Left lung (tissue), 4 donors: ENCODE measurements at regions not wholly inside any gene's neighbourhood (a gene's known extent, or its start where the extent isn't known, plus 50 kb on each side); places are given as distances from the start of the nearest gene placed in this dataset.

Experiments
- ATAC-seq: fragments of 200-7000 bp; cut with Tn5 transposase; one replicate; pipeline ENCODE4 v1.9.1; 2020; ENCODE audit warnings: moderate library complexity
- DNase-seq, 4 donors: peaks; one replicate each; pipeline ENCODE4 v3.0.0-alpha.2; 2013 to 2020
- H3K27ac ChIP-seq, 2 donors: fragments of 200-600 bp; sonication (generic) in 1 of 2; one replicate each; pipeline versions ENCODE4 v1.5.0 to v1.8.0; 2020 to 2021
- H3K27me3 ChIP-seq, 2 donors: fragments of 200-600 bp; sonication (generic) in 1 of 2; one replicate each; pipeline versions ENCODE4 v1.5.0 to v1.8.0; 2020 to 2021
- H3K36me3 ChIP-seq, 2 donors: fragments of 200-600 bp; sonication (generic) in 1 of 2; one replicate each; pipeline versions ENCODE4 v1.5.0 to v1.8.0; 2020 to 2021
- H3K4me1 ChIP-seq, 2 donors: fragments of 200-600 bp; one replicate each; pipeline ENCODE4 v1.8.0; 2021
- H3K4me3 ChIP-seq, 2 donors: fragments of 200-600 bp; sonication (generic) in 1 of 2; one replicate each; pipeline versions ENCODE4 v1.5.0 to v1.8.0; 2020 to 2021; ENCODE audit warnings: mild to moderate bottlenecking in 1 of 2
- H3K9me3 ChIP-seq, 2 donors: fragments of 200-600 bp; sonication (generic) in 1 of 2; one replicate each; pipeline versions ENCODE4 v1.5.0 to v1.8.0; 2020 to 2021
- CTCF ChIP-seq, 2 donors: fragments of 200-600 bp; sonication (generic) in 1 of 2; IDR thresholded peaks; one replicate each; pipeline versions ENCODE4 v1.5.0 to v1.8.0; 2021; ENCODE audit warnings: antibody characterized with exemption in 2 of 2
- intact Hi-C, 2 donors: fragments of 100-400 bp; cut with DNase I; formaldehyde crosslinking; loops; one replicate each; pipeline versions ENCODE4 v1.11.2 to v1.14.2; 2022
- donor health status: DM: no; HTN: yes; CAD: no.
- donor health status: DM: no; HTN: no; CAD: no.

DNA sequence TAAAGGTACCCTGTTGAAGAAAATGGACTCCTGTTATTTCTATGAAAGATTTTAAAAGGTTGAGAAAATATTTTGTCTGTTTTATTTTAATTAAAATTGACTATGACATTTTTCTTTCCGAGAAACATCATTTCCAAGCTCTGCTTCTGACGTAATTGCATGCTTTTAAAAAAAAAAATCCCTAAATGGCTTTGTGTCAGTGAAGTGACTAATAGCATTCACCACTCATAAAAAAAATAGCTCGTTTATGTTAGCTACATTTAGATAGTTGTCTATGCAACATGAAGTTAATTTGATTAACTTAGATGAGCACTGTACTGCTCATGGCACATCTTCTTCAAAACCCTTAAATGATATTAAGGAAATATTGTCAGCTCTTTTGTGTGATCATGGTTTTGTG, 105.1 kb upstream of the KLHL13 start:
- ATAC-seq (no peak), DNase-seq (no peak)
- Histone ChIP-seq H3K27me3 (peaks cover 0 to 3% of the 10 kb centered on the region in 2 donors), H3K4me3 (no peak overlapping the region), H3K36me3 (no peaks in the 10 kb centered on the region), H3K9me3 (no peaks in the 10 kb centered on the region), H3K4me1 (no peaks in the 10 kb centered on the region), H3K27ac (no peak overlapping the region)
- intact Hi-C loops: no loop called here
- no peak for TF ChIP-seq CTCF (IDR thresholded peaks at IDR 0.05)

DNA sequence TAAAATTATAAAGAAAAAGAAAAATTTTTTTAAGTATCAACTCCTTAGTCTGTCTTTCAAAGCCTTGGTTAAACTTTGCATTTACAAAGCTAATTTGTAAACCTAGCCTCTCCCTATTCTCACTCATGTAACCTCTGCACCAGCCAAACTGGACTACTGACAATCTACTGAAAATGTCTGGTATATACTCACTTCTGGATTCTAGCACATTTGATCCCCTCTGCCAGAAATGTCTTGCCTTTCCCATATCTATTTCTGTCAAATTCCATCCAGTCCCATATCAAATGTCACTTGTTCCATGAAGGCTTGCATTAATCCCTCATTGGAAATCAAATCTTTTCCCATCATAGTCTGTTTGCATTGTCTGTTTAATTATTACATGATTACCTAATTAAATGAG, 105.8 kb upstream of the KLHL13 start:
- Histone ChIP-seq H3K27me3 (peaks cover 0 to 3% of the 10 kb centered on the region in 2 donors), H3K4me1 (no peaks in the 10 kb centered on the region), H3K27ac (no peak overlapping the region), H3K4me3 (no peak overlapping the region), H3K9me3 (no peaks in the 10 kb centered on the region), H3K36me3 (no peaks in the 10 kb centered on the region)
- DNase-seq: no peak
- ATAC-seq: no peak
- intact Hi-C loops: no loop called here
- no peak for TF ChIP-seq CTCF (IDR thresholded peaks at IDR 0.05)

- no peaks in the 10 kb centered on the region for H3K9me3 ChIP-seq
- ATAC-seq: peak; percentile 84
- peak in 1 of 2 donors; percentile 25 for TF ChIP-seq CTCF (IDR thresholded peaks at IDR 0.05)
- H3K4me3 ChIP-seq: no peak overlapping the region
- no peak overlapping the region for H3K27ac ChIP-seq
- DNase-seq: no peak
- no peaks in the 10 kb centered on the region for H3K36me3 ChIP-seq
- H3K27me3 ChIP-seq: peaks cover 0 to 3% of the 10 kb centered on the region in 2 donors
- intact Hi-C loops: no loop called here
- H3K4me1 ChIP-seq: no peaks in the 10 kb centered on the region
These were observed 109.3 kb upstream of the KLHL13 start for GRCh38 chrX:118225711-118226428.

DNA sequence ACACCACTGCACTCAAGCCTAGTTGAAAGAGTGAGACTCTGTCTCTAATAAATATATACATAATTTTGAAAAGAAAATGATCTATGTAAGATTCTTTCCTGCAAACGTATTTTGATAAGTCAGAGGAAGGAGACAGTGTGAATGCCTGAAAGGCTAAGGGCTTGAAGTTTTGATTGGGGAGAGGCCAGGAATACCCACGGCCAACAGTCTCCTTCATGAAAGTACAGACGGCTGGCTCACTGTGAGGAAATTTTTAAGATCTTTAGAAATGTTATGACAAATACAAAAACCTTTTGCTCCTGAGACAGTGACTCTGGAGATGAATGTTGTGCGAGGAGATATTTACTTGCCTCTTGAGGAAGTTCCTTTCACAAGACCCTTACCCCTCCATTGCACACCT, 111.4 kb upstream of the KLHL13 start:
- TF ChIP-seq CTCF (IDR thresholded peaks at IDR 0.05): no peak
- ATAC-seq (no peak), DNase-seq (no peak)
- intact Hi-C loops: no loop called here
- no peaks in the 10 kb centered on the region for H3K4me1 ChIP-seq
- H3K4me3 ChIP-seq: no peak overlapping the region
- peaks cover 0 to 3% of the 10 kb centered on the region in 2 donors for H3K27me3 ChIP-seq
- no peak overlapping the region for H3K27ac ChIP-seq
- H3K9me3 ChIP-seq: no peaks in the 10 kb centered on the region
- no peaks in the 10 kb centered on the region for H3K36me3 ChIP-seq

DNA sequence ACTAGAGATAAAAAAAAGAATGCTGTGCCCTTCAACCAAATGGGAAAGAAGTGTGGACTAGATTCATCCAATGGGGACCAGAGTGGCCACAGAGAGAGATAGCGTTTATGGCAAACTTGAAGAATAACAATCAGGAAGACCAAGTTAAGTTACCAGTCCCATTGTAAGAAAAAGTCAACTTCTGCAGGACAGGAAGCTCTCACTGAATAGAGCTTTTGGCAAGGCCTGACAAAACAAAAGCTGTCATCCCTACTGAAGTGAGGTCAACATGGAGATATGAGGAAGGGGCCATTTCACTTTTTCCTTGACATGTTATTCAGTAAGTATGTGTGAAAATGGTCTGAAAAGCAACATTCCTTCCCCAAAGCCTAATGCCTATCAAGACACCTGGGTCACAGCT, 111.8 kb upstream of the KLHL13 start:
- no peak for ATAC-seq
- H3K27ac ChIP-seq: no peak overlapping the region
- H3K36me3 ChIP-seq: no peaks in the 10 kb centered on the region
- peaks cover 0 to 3% of the 10 kb centered on the region in 2 donors for H3K27me3 ChIP-seq
- H3K4me3 ChIP-seq: no peak overlapping the region
- no peak for DNase-seq
- no peaks in the 10 kb centered on the region for H3K4me1 ChIP-seq
- intact Hi-C loops: no loop called here
- TF ChIP-seq CTCF (IDR thresholded peaks at IDR 0.05): no peak
- H3K9me3 ChIP-seq: no peaks in the 10 kb centered on the region
